CD4-positive, alpha-beta T cell (primary cell): ENCODE measurements at regions not wholly inside any gene's neighbourhood (a gene's known extent, or its start where the extent isn't known, plus 50 kb on each side); places are given as distances from the start of the nearest gene placed in this dataset.

Experiments used
- ATAC-seq: fragments of 200-7000 bp; cut with Tn5 transposase; one replicate; pipeline ENCODE4 v1.10.0; 2022; ENCODE audit warnings: mild to moderate bottlenecking; ENCODE audit not compliant: poor library complexity
- CTCF ChIA-PET: fragments of 350-600 bp; sonication (Branson Sonifier 250); formaldehyde crosslinking; loops from one replicate; lab custom pipeline; 2021; ENCODE audit warnings: antibody characterized with exemption, inconsistent platforms; lab: Charles Lee
- POLR2A ChIA-PET: fragments of 350-600 bp; sonication (Branson Sonifier 250); formaldehyde crosslinking; loops from one replicate; lab custom pipeline; 2021; ENCODE audit warnings: antibody characterized with exemption, inconsistent platforms; lab: Charles Lee
- DNase-seq, 14 experiments: peaks; one replicate each; pipeline ENCODE4 v3.0.0-alpha.2; 2013 to 2020; ENCODE audit warnings: mixed read lengths in 2 of 14
- H3K27ac ChIP-seq, 2 donors: one replicate each; pipeline versions ENCODE4 v1.5.1 to v1.7.0; 2013; ENCODE audit warnings: low read length in 2 of 2, low read depth in 1 of 2, mild to moderate bottlenecking in 1 of 2
- H3K27me3 ChIP-seq, 2 experiments: 1 replicate in 1 of 2; 2 replicates in 1 of 2; pipeline versions ENCODE4 v1.6.1 to v1.7.0; 2013; ENCODE audit warnings: low read length in 2 of 2, control low read depth in 1 of 2, mild to moderate bottlenecking in 1 of 2, moderate library complexity in 1 of 2; ENCODE audit not compliant: insufficient read depth in 2 of 2, control insufficient read depth in 1 of 2
- H3K36me3 ChIP-seq: one replicate; pipeline ENCODE4 v1.6.1; 2013; ENCODE audit warnings: low read length, control low read depth; ENCODE audit not compliant: insufficient read depth
- H3K4me1 ChIP-seq: one replicate; pipeline ENCODE4 v1.6.1; 2013; ENCODE audit warnings: low read length, control low read depth; ENCODE audit not compliant: insufficient read depth
- H3K4me3 ChIP-seq: one replicate; pipeline ENCODE4 v1.5.1; 2013; ENCODE audit warnings: mild to moderate bottlenecking, low read length, moderate library complexity
- H3K9me3 ChIP-seq, 2 experiments: 1 replicate in 1 of 2; 2 replicates in 1 of 2; pipeline versions ENCODE4 v1.6.1 to v1.7.0; 2013; ENCODE audit warnings: low read length in 2 of 2, mild to moderate bottlenecking in 2 of 2, control low read depth in 1 of 2, moderate library complexity in 1 of 2; ENCODE audit not compliant: control insufficient read depth in 1 of 2, insufficient read depth in 1 of 2
- H3K27ac Mint-ChIP-seq: one replicate; pipeline ENCODE4 v1.8.0; 2020; ENCODE audit warnings: mixed read lengths
- H3K27me3 Mint-ChIP-seq: one replicate; pipeline ENCODE4 v1.8.0; 2021; ENCODE audit warnings: mixed read lengths
- H3K36me3 Mint-ChIP-seq: one replicate; pipeline ENCODE4 v1.8.0; 2021; ENCODE audit warnings: low read depth, mixed read lengths
- H3K4me1 Mint-ChIP-seq: one replicate; pipeline ENCODE4 v1.8.0; 2021; ENCODE audit warnings: low read depth, mixed read lengths
- H3K4me3 Mint-ChIP-seq: one replicate; pipeline ENCODE4 v1.8.0; 2020; ENCODE audit warnings: mild to moderate bottlenecking, mixed read lengths
- H3K9me3 Mint-ChIP-seq: one replicate; pipeline ENCODE4 v1.8.0; 2020; ENCODE audit warnings: mixed read lengths
- intact Hi-C, 2 experiments: fragments of 100-400 bp; cut with DNase I in 1 of 2; cut with micrococcal nuclease in 1 of 2; formaldehyde crosslinking; loops; one replicate each; pipeline versions ENCODE4 v1.15.1 to v1.9.0; 2023 to 2025; cut with DNase I, micrococcal nuclease
- TF ChIP-seq, protein P1 (sequence below): fragments of 200-600 bp; IDR thresholded peaks from one replicate; pipeline ENCODE4 v1.8.0; 2022; ENCODE audit warnings: antibody characterized with exemption, mild to moderate bottlenecking

DNA sequence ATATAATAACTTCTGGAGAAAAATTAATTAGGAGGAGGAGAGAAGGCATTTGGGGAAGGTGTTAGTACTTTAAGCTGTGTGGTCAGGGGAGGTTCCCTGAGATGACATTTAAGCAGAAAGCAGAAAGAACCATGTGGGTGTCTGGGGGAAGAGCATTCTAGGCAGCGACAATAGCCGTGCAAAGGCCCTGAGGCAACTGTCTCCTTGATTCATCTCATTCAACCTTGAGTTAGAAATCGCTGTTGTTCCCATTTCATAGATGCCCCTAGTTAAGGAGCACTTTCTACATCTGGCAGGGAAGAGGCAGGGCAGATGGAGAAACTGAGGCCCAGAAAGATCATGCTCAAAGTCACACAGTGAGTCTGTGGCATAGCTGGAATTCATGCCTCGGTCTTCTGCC is 108.6 kb upstream of the RUNX3 start:
- Mint-ChIP-seq H3K4me3 (no peak overlapping the region), H3K36me3 (no peaks in the 10 kb centered on the region), H3K27me3 (no peaks in the 10 kb centered on the region), H3K4me1 (peaks cover 18% of the 10 kb centered on the region), H3K27ac (no peak overlapping the region), H3K9me3 (no peaks in the 10 kb centered on the region)
- ATAC-seq (no peak), DNase-seq (no peak)
- Histone ChIP-seq H3K4me3 (no peak overlapping the region), H3K4me1 (peaks cover 43% of the 10 kb centered on the region), H3K27ac (no peak overlapping the region), H3K27me3 (no peaks in the 10 kb centered on the region), H3K9me3 (peaks cover 0 to 9% of the 10 kb centered on the region in 2 experiments), H3K36me3 (no peaks in the 10 kb centered on the region)
- intact Hi-C loops = no loop called here
- TF ChIP-seq, protein P1, sequence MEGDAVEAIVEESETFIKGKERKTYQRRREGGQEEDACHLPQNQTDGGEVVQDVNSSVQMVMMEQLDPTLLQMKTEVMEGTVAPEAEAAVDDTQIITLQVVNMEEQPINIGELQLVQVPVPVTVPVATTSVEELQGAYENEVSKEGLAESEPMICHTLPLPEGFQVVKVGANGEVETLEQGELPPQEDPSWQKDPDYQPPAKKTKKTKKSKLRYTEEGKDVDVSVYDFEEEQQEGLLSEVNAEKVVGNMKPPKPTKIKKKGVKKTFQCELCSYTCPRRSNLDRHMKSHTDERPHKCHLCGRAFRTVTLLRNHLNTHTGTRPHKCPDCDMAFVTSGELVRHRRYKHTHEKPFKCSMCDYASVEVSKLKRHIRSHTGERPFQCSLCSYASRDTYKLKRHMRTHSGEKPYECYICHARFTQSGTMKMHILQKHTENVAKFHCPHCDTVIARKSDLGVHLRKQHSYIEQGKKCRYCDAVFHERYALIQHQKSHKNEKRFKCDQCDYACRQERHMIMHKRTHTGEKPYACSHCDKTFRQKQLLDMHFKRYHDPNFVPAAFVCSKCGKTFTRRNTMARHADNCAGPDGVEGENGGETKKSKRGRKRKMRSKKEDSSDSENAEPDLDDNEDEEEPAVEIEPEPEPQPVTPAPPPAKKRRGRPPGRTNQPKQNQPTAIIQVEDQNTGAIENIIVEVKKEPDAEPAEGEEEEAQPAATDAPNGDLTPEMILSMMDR = no peak
- ChIA-PET POLR2A (interaction anchor here (2.7 to 4.1 kb wide), 2 partner anchors 74 to 190 kb away, joined by 17 to 30 read pairs; no protein-coding TSS in a partner anchor), CTCF (interaction anchor here (1.3 to 3.1 kb wide), 5 partner anchors 10 to 111 kb away, joined by 3 to 52 read pairs (median 7); partner anchors contain the start of gene RUNX3)

DNA sequence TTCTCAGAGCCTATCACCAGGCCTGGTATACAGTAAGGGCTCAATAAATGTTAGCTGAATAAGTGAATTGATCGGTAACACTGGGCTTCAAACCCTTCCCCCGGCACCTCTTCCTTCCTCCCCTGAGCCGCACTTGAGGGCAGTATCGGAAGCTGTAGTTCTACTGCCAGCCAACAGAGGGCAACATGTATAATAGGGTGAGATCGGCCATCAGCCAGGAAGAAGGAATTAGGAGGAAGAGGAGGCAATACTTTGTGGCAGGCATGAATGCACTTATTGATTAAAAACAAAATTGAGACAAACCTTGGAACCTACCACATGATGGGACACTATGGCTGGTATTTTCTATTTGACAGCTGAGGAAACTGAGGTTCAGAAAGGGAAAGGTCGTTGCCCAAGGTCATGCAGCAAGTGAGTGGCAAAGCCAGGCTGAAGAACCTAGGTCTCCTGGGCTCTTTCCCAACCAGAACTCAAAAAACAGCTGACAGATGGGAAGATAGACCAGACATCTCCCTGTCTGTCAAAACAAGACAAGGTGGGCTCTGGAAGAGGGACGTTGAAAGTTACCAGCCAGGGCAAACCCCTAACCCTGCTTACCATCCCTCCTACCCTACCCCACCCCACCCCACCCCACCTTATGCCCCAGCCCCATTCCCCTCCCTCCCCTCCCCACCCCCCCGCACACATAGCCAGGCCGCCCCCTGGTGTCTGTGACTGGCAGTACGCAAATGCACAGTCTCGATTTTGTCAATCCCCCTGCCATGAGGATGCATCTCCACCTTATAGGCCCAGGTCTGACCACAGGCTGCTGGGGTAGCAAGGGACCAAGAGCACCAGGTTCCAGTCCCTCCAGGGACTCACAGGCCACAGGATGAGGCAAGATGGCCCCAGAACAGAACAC is 107.3 kb upstream of the RUNX3 start:
- H3K4me3 ChIP-seq = no peak overlapping the region
- ChIA-PET POLR2A (interaction anchor here (0.6 to 7.5 kb wide), 14 partner anchors 14 to 189 kb away, joined by 3 to 100 read pairs (median 3); partner anchors contain the start of gene RUNX3), CTCF (interaction anchor here (0.9 to 3.1 kb wide), 26 partner anchors 8 to 188 kb away, joined by 3 to 52 read pairs (median 4); partner anchors contain the start of gene RUNX3)
- no peaks in the 10 kb centered on the region for H3K27me3 Mint-ChIP-seq
- H3K4me1 ChIP-seq = peaks cover 56% of the 10 kb centered on the region
- ATAC-seq (peak; percentile 77), DNase-seq (peak; percentile 52 to 84 (median 63))
- H3K27ac ChIP-seq = no peak overlapping the region
- TF ChIP-seq, protein P1 = peak; percentile 72
- no peaks in the 10 kb centered on the region for H3K36me3 ChIP-seq
- H3K27ac Mint-ChIP-seq = peak overlapping the region; percentile 28
- peak overlapping the region; percentile 4 for H3K4me3 Mint-ChIP-seq
- no peaks in the 10 kb centered on the region for H3K9me3 Mint-ChIP-seq
- H3K4me1 Mint-ChIP-seq = peaks cover 30% of the 10 kb centered on the region
- H3K36me3 Mint-ChIP-seq = no peaks in the 10 kb centered on the region
- H3K27me3 ChIP-seq = no peaks in the 10 kb centered on the region
- no peaks in the 10 kb centered on the region for H3K9me3 ChIP-seq
- intact Hi-C loops = loop anchor here (1.0 to 2.0 kb wide), 6 partner anchors 63 to 189 kb away; no protein-coding TSS in a partner anchor

DNA sequence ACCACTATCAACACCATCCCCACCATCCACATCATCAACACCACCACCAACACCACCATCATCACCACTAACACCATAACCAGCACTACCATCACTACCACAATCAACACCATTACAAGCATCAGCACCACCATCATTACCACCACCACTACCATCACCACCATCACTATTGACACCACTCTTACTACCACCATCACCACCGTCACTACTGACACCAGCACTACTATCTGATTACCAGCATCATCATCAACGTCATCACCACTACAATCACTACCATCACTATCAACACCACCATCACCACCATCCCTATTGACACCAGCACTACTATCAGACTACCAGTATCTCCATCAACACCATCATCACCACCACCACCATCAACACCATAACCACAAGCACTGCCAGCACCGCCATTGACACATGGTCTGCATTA is 106.1 kb upstream of the RUNX3 start:
- Histone ChIP-seq H3K36me3 (no peaks in the 10 kb centered on the region), H3K27me3 (no peaks in the 10 kb centered on the region), H3K4me3 (no peak overlapping the region), H3K27ac (no peak overlapping the region), H3K9me3 (no peaks in the 10 kb centered on the region), H3K4me1 (peaks cover 69% of the 10 kb centered on the region)
- Mint-ChIP-seq H3K36me3 (no peaks in the 10 kb centered on the region), H3K4me1 (peaks cover 43% of the 10 kb centered on the region), H3K9me3 (no peaks in the 10 kb centered on the region), H3K4me3 (no peak overlapping the region), H3K27me3 (no peaks in the 10 kb centered on the region), H3K27ac (no peak overlapping the region)
- intact Hi-C loops = loop anchor here (1.0 to 2.0 kb wide), 2 partner anchors 14 to 65 kb away; no protein-coding TSS in a partner anchor
- ChIA-PET POLR2A (interaction anchor here (0.6 to 7.5 kb wide), 8 partner anchors 13 to 187 kb away, joined by 3 to 100 read pairs (median 12); partner anchors contain the start of gene RUNX3), CTCF (interaction anchor here (0.7 to 3.1 kb wide), 13 partner anchors 7 to 187 kb away, joined by 3 to 52 read pairs (median 6); partner anchors contain the start of gene RUNX3)
- ATAC-seq = no peak
- TF ChIP-seq, protein P1 = no peak
- peak in 2 of 14 experiments; percentile 37 for DNase-seq
